KBM-7 (cell line): ENCODE measurements at regions not wholly inside any gene's neighbourhood (a gene's known extent, or its start where the extent isn't known, plus 50 kb on each side); places are given as distances from the start of the nearest gene placed in this dataset.
"Not testable (repeated sequence)": the region's sequence is repeated elsewhere in the genome, so short reads cannot be mapped to it uniquely, and the experiment has no call there.

Source experiments
- DNase-seq: peaks from one replicate; pipeline ENCODE4 v3.0.0-alpha.2; 2015
- in situ Hi-C: fragments of 300-500 bp; cut with MboI; formaldehyde crosslinking; loops from 2 replicates; pipeline ENCODE4 v1.14.3; 2020; ENCODE audit warnings: low sequenced_read_pairs, low pct_unique_long_range_greater_than_20kb, mixed read lengths

DNA sequence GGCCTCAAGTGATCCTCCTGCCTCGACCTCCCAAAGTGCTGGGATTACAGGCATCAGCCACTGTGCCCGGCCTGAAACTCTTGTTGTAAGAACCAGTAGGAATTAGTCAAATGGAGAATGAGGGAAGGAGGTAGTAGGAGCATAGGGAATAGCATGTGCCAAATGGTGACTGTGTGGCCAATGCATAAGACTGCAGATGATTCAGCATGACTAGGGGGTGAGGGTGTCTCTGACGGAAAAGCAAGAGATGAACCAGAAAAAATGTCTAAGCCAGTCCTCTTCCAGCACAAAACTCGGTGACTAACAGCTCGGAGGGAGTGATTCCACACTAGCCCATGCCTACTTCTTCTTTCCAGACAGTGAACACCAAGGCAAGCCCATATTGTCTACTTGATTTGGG is 58.2 kb upstream of the DUSP21 start:
- DNase-seq = no peak

DNA sequence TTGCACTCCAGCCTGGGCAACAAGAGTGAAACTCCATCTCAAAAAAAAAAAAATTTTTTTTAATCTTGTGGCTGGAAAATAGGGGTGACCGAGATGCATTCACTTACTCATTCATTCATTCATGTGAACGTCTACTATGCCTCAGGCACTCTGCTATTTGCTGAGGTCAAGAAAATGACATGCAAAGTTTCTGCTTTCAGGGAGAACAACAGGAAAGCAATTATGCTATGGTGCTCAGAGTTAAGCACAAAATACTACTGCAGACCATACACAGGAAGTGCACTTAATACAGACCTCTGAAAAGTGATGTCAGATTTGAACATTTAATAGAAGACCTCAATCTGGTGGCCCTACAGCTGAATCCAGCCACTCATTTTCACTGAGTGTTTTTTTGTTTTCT is 59.6 kb upstream of the DUSP21 start:
- in situ Hi-C loops = no loop called here
- DNase-seq = peak; percentile 34

More for the DNA sequence above, 58.2 kb upstream of the DUSP21 start:
- in situ Hi-C loops = no loop called here

DNA sequence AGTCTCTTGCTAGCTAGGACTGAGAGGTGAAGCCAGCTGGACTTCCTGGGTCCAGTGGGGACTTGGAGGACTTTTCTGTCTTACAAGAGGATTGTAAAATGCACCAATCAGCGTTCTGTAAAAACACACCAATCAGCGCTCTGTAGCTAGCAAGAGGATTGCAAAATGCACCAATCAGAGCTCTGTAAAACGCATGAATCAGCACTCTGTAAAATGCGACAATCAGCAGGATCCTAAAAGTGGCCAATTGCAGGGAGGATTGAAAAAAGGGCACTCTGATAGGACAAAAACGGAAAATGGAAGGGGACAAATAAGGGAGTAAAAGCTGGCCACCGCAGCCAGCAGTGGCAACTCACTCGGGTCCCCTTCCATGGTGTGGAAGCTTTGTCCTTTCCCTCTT is 65.6 kb upstream of the DUSP21 start:
- in situ Hi-C loops = no loop called here
- DNase-seq = no peak

- in situ Hi-C loops = no loop called here
- DNase-seq = no peak
Measured at GRCh38 chrX:44775726-44776125, 68.1 kb upstream of the DUSP21 start.

DNA sequence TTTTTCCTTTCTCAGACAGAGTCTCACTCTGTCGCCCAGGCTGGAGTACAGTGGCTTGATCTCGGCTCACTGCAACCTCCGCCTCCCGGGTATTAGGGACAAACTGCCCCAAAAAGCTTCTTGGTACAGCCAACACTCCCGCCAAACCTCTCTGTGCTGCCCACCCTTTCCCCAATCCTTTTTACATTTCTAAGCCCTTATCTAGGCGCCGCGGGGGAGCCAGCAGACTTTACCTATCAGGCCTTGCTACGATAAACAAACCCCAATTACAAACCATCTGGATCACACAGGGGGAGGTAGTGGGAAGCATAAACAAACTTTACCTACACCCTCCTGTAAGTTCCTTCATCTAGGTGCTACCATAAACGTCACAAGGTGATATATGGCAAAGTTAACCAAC is 69.8 kb upstream of the DUSP21 start:
- in situ Hi-C loops, DNase-seq: not testable (repeated sequence)

DNA sequence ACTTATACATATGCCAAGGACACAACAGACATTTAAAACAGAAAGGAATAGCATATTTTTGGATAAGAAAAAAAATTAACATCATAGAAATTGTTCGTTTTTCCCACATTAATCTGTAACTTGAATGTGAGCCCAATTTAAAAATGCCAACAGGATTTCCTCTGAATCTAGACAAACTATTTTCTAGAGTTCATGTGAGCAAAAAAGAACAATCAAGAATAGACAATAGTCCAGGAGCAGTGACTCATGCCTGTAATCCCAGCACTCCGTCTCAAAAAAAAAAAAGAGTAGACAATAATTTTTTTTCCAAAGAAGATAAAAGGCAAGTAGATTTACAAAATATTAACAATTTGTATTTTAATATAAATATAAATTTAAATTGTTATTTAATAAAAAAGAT is 73.7 kb upstream of the DUSP21 start:
- no peak for DNase-seq
- in situ Hi-C loops = no loop called here

DNA sequence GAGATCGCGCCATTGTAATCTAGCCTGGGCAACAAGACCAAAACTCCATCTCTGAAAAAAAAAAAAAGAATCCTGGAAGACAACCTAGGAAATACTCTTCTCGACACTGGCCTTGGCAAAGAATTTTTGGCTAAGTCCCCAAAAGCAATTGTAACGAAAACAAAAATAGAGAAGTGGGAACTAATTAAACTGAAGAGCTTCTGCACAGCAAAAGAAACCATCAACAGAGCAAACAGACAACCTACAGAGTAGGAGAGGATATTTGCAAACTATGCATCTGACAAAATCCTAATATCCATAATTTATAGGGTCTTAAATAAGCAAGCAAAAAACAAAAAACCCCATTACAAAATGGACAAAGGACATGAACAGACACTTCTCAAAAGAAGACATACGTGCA is 76.5 kb upstream of the DUSP21 start:
- in situ Hi-C loops = no loop called here
- no peak for DNase-seq

GRCh38 chrX:44765556-44765955 is 78.3 kb upstream of the DUSP21 start:
- no peak for DNase-seq
- in situ Hi-C loops = no loop called here

GRCh38 chrX:44747969-44748368 is 95.9 kb upstream of the DUSP21 start:
- DNase-seq = no peak
- in situ Hi-C loops = no loop called here

DNA sequence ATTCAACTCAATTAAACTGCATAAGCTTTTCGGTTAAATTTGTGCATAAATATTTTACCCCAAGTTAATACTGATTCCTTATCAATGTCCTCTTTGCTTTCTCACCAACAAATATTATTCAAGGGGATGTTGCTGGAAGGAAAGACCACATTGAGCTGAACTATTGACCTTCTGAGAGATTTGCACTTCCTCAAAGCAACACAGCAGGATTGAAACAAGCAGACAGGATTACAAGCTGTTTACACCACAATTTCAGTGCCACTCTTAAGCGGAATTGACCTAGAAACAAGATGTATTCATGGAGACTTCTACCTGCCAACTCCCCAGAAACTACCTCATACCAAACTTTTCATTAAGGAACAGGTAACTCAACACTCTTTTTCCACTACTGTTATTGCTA is 96.5 kb upstream of the DUSP21 start:
- peak; percentile 73 for DNase-seq
- in situ Hi-C loops = no loop called here

DNA sequence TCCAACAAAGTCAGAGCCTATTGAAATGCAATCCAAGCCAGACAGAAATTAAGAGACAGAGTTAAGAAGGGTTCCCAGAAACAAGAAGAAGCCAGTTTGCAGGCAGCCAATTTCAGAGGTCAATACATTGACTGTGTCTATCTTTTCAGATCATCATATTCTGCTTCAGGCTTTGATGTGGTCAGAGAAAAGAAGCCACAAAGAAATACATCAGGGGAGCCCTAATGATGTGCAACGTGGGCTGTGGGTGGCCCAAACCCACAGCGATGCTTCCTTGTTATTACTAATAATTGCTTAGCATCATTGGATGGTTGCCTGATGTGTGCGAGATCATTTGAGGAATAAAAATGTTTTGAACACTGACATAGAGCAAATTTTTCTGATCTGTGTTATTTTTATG is 99.0 kb upstream of the DUSP21 start:
- in situ Hi-C loops = no loop called here
- DNase-seq = no peak

- in situ Hi-C loops = no loop called here
Measured at GRCh38 chrX:44742480-44743155, 101.2 kb upstream of the DUSP21 start.

DNA sequence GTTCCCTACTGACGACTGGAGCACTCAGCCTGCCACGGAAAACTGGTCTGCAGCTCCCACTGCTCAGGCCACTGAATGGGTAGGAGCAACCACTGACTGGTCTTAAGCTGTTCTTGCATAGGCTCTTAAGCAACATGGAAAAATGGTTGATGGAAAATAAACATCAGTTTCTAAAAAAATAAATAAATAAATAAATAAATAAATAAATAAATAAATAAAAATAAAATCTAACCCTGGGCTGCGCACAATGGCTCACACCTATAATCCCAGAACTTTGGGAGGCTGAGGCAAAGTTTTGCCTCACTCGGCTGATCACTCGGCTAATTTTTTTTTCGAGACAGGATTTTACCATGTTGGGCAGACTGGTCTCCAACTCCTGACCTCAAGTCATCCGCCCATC is 102.0 kb upstream of the DUSP21 start:
- DNase-seq, in situ Hi-C loops: not testable (repeated sequence)

More at GRCh38 chrX:44742480-44743155, 101.2 kb upstream of the DUSP21 start:
- peak; percentile 27 for DNase-seq

DNA sequence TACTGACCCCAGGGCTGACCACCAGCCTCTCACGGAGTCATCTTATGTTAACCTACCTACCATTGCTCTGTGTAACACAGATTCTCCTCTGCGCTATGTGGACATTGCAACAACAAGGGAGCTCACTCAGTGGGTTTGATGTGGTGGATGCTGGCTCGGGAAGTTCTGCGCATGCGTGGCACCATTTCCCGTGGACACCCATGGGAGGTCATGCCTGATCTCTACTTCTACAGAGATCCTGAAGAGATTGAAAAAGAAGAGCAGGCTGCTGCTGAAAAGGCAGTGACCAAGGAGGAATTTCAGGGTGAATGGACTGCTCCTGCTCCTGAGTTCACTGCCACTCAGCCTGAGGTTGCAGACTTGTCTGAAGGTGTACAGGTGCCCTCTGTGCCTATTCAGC is 102.4 kb upstream of the DUSP21 start:
- in situ Hi-C loops, DNase-seq: not testable (repeated sequence)

DNA sequence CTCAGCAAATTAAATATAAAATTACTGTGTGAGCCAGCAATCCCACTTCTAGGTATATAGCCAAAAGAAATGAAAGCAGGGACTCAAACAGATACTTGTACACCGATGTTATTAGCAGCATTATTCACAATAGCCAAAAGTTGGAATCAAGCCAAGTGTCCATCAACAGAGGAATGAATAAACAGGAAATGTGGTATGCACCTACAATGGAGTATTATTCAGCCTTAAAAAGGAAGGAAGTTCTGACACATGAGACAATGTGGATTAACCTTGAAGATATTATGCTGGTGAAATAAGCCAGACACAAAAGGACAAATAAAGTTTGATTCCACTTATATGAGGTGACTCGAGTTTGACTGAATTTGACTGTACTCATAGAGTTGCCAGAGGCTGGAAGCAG is 108.3 kb upstream of the DUSP21 start:
- no peak for DNase-seq
- in situ Hi-C loops = no loop called here

- in situ Hi-C loops = no loop called here
- DNase-seq = no peak
Measured at GRCh38 chrX:44733931-44734330, 109.9 kb upstream of the DUSP21 start.

- DNase-seq = no peak
- in situ Hi-C loops = no loop called here
Measured at GRCh38 chrX:44731160-44731559, 112.7 kb upstream of the DUSP21 start.

DNA sequence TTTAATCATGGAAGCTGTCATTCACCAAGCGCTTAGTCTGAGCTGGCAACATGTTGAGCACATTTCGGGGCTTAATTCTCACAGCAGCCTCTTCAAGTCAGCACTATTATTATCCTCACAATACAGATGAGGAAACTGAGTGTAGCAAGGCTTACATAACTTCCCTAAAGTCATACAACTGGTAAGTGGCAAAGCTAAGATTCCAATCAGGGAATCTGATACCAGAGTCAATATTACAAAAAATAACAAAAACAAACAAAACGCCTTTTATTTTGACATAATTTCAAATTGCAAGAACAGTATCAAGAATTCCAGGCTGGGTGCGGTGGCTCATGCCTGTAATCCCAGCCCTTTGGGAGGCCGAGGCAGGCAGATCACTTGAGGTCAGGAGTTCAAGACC is 120.4 kb upstream of the DUSP21 start:
- no peak for DNase-seq
- in situ Hi-C loops = no loop called here

GRCh38 chrX:44708470-44708869 is 135.4 kb upstream of the DUSP21 start:
- DNase-seq = peak; percentile 88
- in situ Hi-C loops = no loop called here

DNA sequence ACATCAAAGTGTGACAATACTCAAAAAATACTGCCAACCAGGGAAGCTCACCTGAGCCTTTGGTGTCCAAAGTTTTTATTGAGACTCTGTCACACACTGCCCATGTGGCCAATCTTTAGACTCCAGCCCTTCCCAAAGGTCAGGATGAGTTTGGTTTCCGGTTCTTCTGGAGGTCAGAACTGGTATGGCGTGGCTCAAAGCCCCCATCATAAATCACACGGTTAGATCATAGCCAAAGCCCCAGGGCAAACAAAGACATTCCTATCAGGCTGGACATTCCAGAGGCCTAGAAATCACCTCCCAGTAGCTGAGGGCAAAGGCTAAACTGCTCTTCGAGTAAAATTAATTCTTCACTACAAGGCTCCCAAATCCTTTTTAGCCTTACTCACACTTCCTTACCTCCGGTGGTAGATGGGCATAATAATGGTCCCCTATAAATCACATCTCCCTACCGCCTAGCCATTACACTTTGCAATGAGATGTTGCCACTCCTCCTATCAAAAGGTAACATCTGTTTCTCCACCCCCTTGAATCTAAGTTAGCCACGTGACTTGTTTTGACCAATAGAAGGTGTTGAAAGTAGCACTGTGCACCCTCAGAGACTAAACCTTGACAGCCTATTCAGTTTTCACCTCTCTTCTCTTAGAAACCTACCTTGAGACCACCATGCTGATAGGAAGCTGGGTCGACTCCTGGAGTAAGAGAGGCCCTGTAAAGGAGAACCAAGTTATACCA is 137.8 kb upstream of the DUSP21 start:
- in situ Hi-C loops = no loop called here
- DNase-seq = no peak

GRCh38 chrX:44698357-44698756 is 145.5 kb upstream of the DUSP21 start:
- in situ Hi-C loops = no loop called here
- no peak for DNase-seq
